ENCODE measurements at regions not wholly inside any gene's neighbourhood (a gene's known extent, or its start where the extent isn't known, plus 50 kb on each side); places are given as distances from the start of the nearest gene placed in this dataset.

GRCh38 chr11:95413021-95413420, 182.0 kb upstream of the SESN3 start:
- Histone ChIP-seq H3K9me3 (ENCODE audit: control insufficient read depth, insufficient read depth, low read length) (no peaks in the 10 kb centered on the region), H4K91ac (ENCODE audit: insufficient read depth, low read depth, low read length) (no peak overlapping the region), H3K27ac (ENCODE audit: insufficient read depth, low read length) (no peak overlapping the region), H3K9ac (ENCODE audit: low read depth, low read length) (no peak overlapping the region), H3K18ac (ENCODE audit: low read depth, low read length) (no peak overlapping the region), H3K9me1 (ENCODE audit: insufficient read depth, low read length) (no peaks in the 10 kb centered on the region), H3K36me3 (ENCODE audit: control insufficient read depth, insufficient read depth, low read length) (no peaks in the 10 kb centered on the region), H3K14ac (replicated peaks; ENCODE audit: low read depth, low read length) (no peak overlapping the region), H2BK120ac (ENCODE audit: low read depth, low read length) (no peak overlapping the region), H3K4me3 (ENCODE audit: insufficient read depth, low read depth, low read length) (no peak overlapping the region), H4K5ac (ENCODE audit: low read depth, low read length) (no peak overlapping the region), H3K56ac (ENCODE audit: extremely low read depth, insufficient read depth, low read length) (no peak overlapping the region), H4K8ac (ENCODE audit: low read depth in 2 of 2, low read length in 2 of 2) (no peak overlapping the region), H2BK15ac (ENCODE audit: low read depth, low read length) (no peak overlapping the region), H2BK20ac (ENCODE audit: low read depth, low read length) (no peak overlapping the region), H3K79me1 (ENCODE audit: low read depth in 1 of 2, low read length in 2 of 2) (no peaks in the 10 kb centered on the region), H2AK5ac (ENCODE audit: low read depth, low read length) (no peak overlapping the region), H2BK5ac (ENCODE audit: low read depth, low read length, poor library complexity, severe bottlenecking) (no peak overlapping the region), H4K20me1 (ENCODE audit: insufficient read depth, low read length) (no peaks in the 10 kb centered on the region), H2AK9ac (replicated peaks; ENCODE audit: low read depth, low read length, poor library complexity) (no peak overlapping the region), H3K27me3 (ENCODE audit: control insufficient read depth, insufficient read depth, low read length) (no peaks in the 10 kb centered on the region), H3K23ac (ENCODE audit: low read depth, low read length) (no peak overlapping the region), H3K4me1 (ENCODE audit: control insufficient read depth, insufficient read depth, low read length) (no peaks in the 10 kb centered on the region), H2AFZ (replicated peaks; ENCODE audit: low read length, poor library complexity) (no peak overlapping the region), H3K4ac (ENCODE audit: low read depth, low read length) (no peak overlapping the region), H3K4me2 (ENCODE audit: low read depth, low read length) (no peak overlapping the region)
- DNase-seq, result no peak
- dilution Hi-C loops (cut with HindIII; ENCODE audit: low sequenced_read_pairs, unreplicated experiment), result no loop called here
- no peak for TF ChIP-seq CHD1 (IDR thresholded peaks at IDR 0.05; ENCODE audit: low read depth, low read length)
- TF ChIP-seq RAD21 (IDR thresholded peaks at IDR 0.05; ENCODE audit: low read length), result no peak
- no peak for TF ChIP-seq RFX5 (IDR thresholded peaks at IDR 0.05; ENCODE audit: low read depth, low read length)
- no peak for TF ChIP-seq CTCF (conservative IDR thresholded peaks at IDR 0.05; ENCODE audit: low read depth, low read length)
- TF ChIP-seq MAFK (IDR thresholded peaks at IDR 0.05; ENCODE audit: low read depth, low read length), result no peak
- no peak for TF ChIP-seq NFE2L2 (IDR thresholded peaks at IDR 0.05; ENCODE audit: low read depth, low read length)
- TF ChIP-seq BHLHE40 (IDR thresholded peaks at IDR 0.05; ENCODE audit: low read depth, low read length), result no peak
- no peak for TF ChIP-seq RCOR1 (IDR thresholded peaks at IDR 0.05; ENCODE audit: insufficient replicate concordance, low read length)
- TF ChIP-seq CEBPB (IDR thresholded peaks at IDR 0.05; ENCODE audit: low read depth, low read length), result no peak
- no peak for TF ChIP-seq ELK1 (IDR thresholded peaks at IDR 0.05; ENCODE audit: borderline replicate concordance, low read depth, low read length)
- TF ChIP-seq MXI1 (IDR thresholded peaks at IDR 0.05; ENCODE audit: borderline replicate concordance, low read depth, low read length), result no peak
- in situ Hi-C loops (cut with MboI; ENCODE audit: low sequenced_read_pairs), result no loop called here
- ChIA-PET CTCF (interaction anchor here (1.3 kb wide), 1 partner anchor 293 kb away, joined by 5 read pairs; no protein-coding TSS in a partner anchor), POLR2A (ENCODE audit: unreplicated experiment) (no interaction called here)
- intact Hi-C loops (cut with micrococcal nuclease), result no loop called here
- no peak for ATAC-seq (ENCODE audit: low read depth)
- BruUV-seq (replicated peaks), result no TSS peak

Measured in IMR-90 (cell line).